Stimulated activated CD8-positive, alpha-beta memory T cell treated with anti-CD3 and anti-CD28 coated beads, Interleukin-15, amount 100 ng/mL, for 4 hours (primary cell): ENCODE measurements at regions not wholly inside any gene's neighbourhood (a gene's known extent, or its start where the extent isn't known, plus 50 kb on each side); places are given as distances from the start of the nearest gene placed in this dataset.

Experiments
- DNase-seq, 2 donors: peaks; one replicate each; pipeline ENCODE4 v3.0.0-alpha.2; 2020; ENCODE audit warnings: low read depth in 2 of 2

GRCh38 chr2:14330884-14331283 is 301.6 kb upstream of the LRATD1 start:
- DNase-seq, result no peak

- DNase-seq, result no peak
These were observed 295.6 kb upstream of the LRATD1 start for GRCh38 chr2:14336759-14337382.

GRCh38 chr2:14340703-14341102 is 291.8 kb upstream of the LRATD1 start:
- no peak for DNase-seq

GRCh38 chr2:14342313-14342712 is 290.2 kb upstream of the LRATD1 start:
- no peak for DNase-seq

- no peak for DNase-seq
These were observed 288.2 kb upstream of the LRATD1 start for GRCh38 chr2:14344355-14344754.

- no peak for DNase-seq
These were observed 284.3 kb upstream of the LRATD1 start for GRCh38 chr2:14348247-14348646.

- DNase-seq, result no peak
These were observed 281.7 kb upstream of the LRATD1 start for GRCh38 chr2:14350856-14351255.

GRCh38 chr2:14352067-14352466 is 280.4 kb upstream of the LRATD1 start:
- DNase-seq, result no peak

GRCh38 chr2:14354231-14354630 is 278.3 kb upstream of the LRATD1 start:
- DNase-seq, result no peak

- DNase-seq, result no peak
These were observed 277.4 kb upstream of the LRATD1 start for GRCh38 chr2:14355102-14355501.

- DNase-seq, result no peak
These were observed 274.2 kb upstream of the LRATD1 start for GRCh38 chr2:14358339-14358738.

GRCh38 chr2:14358774-14359173 is 273.7 kb upstream of the LRATD1 start:
- no peak for DNase-seq

- no peak for DNase-seq
These were observed 269.4 kb upstream of the LRATD1 start for GRCh38 chr2:14363137-14363536.

- no peak for DNase-seq
These were observed 268.5 kb upstream of the LRATD1 start for GRCh38 chr2:14363976-14364375.

- DNase-seq, result no peak
These were observed 268.0 kb upstream of the LRATD1 start for GRCh38 chr2:14364471-14364870.

GRCh38 chr2:14385043-14385442 is 247.5 kb upstream of the LRATD1 start:
- no peak for DNase-seq

- no peak for DNase-seq
These were observed 245.2 kb upstream of the LRATD1 start for GRCh38 chr2:14387332-14387731.

- DNase-seq, result no peak
These were observed 243.8 kb upstream of the LRATD1 start for GRCh38 chr2:14388724-14389123.

GRCh38 chr2:14396533-14397083 is 235.9 kb upstream of the LRATD1 start:
- DNase-seq, result no peak

- DNase-seq, result no peak
These were observed 233.9 kb upstream of the LRATD1 start for GRCh38 chr2:14398641-14399040.

GRCh38 chr2:14401873-14402272 is 230.6 kb upstream of the LRATD1 start:
- no peak for DNase-seq

GRCh38 chr2:14408695-14409094 is 223.8 kb upstream of the LRATD1 start:
- no peak for DNase-seq

GRCh38 chr2:14417551-14417950 is 215.0 kb upstream of the LRATD1 start:
- no peak for DNase-seq

- no peak for DNase-seq
These were observed 214.4 kb upstream of the LRATD1 start for GRCh38 chr2:14418115-14418514.
